ENCODE measurements at regions not wholly inside any gene's neighbourhood (a gene's known extent, or its start where the extent isn't known, plus 50 kb on each side); places are given as distances from the start of the nearest gene placed in this dataset.

DNA sequence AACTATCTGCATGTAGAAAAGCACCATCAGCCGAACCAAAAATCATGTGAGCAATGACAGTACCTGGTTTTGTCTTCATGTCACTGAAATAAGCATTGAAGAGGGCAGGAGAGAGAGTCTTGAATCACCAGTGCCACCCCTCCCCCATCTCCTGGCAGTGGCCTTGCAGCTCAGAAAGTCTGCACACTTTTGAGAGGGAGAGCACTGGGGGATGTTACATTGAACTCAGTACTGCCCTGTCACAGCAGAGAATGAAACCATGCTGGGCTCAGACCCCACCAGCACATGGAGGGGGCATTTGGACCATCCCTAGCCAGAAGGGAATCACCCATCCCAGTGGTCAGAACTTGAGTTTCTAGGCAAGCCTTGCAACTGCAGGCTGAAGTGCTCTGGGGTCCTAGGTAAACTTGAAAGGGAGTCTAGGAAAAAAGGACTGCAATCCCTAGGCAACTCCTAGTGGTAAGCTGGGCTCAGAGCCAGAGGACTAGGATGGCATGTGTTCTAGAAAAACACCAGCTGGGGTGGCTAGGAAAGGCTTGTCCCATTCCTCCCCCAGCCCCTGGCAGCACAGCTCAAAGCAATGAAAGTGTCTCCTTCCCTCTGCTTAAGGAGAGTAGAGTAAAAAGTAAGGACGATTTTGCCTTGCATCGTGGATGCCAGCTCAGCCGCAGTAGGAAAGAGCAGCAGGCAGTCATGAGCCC is 259.9 kb upstream of the MYT1L start:
- TF ChIP-seq, protein P1, sequence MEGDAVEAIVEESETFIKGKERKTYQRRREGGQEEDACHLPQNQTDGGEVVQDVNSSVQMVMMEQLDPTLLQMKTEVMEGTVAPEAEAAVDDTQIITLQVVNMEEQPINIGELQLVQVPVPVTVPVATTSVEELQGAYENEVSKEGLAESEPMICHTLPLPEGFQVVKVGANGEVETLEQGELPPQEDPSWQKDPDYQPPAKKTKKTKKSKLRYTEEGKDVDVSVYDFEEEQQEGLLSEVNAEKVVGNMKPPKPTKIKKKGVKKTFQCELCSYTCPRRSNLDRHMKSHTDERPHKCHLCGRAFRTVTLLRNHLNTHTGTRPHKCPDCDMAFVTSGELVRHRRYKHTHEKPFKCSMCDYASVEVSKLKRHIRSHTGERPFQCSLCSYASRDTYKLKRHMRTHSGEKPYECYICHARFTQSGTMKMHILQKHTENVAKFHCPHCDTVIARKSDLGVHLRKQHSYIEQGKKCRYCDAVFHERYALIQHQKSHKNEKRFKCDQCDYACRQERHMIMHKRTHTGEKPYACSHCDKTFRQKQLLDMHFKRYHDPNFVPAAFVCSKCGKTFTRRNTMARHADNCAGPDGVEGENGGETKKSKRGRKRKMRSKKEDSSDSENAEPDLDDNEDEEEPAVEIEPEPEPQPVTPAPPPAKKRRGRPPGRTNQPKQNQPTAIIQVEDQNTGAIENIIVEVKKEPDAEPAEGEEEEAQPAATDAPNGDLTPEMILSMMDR (IDR thresholded peaks at IDR 0.05; ENCODE audit: low read depth, low read length) = no peak
- TF ChIP-seq EZH2phosphoT487 (IDR thresholded peaks at IDR 0.05; ENCODE audit: low read depth) = no peak
